Activated CD4-positive, alpha-beta T cell treated with anti-CD3 and anti-CD28 coated beads, Interleukin-2, amount 10 ng/mL, durations not matched to agents 7 days and 5 days (primary cell): ENCODE measurements at regions not wholly inside any gene's neighbourhood (a gene's known extent, or its start where the extent isn't known, plus 50 kb on each side); places are given as distances from the start of the nearest gene placed in this dataset.

ENCODE experiments used
- CTCF ChIA-PET: fragments of 350-600 bp; sonication (Branson Sonifier 250); formaldehyde crosslinking; loops from one replicate; lab custom pipeline; 2021; ENCODE audit warnings: antibody characterized with exemption; lab: Charles Lee
- POLR2A ChIA-PET: fragments of 350-600 bp; sonication (Branson Sonifier 250); formaldehyde crosslinking; loops from one replicate; lab custom pipeline; 2021; ENCODE audit warnings: antibody characterized with exemption; lab: Charles Lee
- DNase-seq: peaks from one replicate; pipeline ENCODE4 v3.0.0-alpha.2; 2020
- H3K27ac Mint-ChIP-seq: one replicate; pipeline ENCODE4 v1.8.0; 2021; ENCODE audit warnings: mild to moderate bottlenecking, moderate library complexity, mixed read lengths
- H3K27me3 Mint-ChIP-seq: one replicate; pipeline ENCODE4 v1.8.0; 2021; ENCODE audit warnings: mixed read lengths
- H3K36me3 Mint-ChIP-seq: one replicate; pipeline ENCODE4 v1.8.0; 2021; ENCODE audit warnings: low read depth, mixed read lengths
- H3K4me1 Mint-ChIP-seq: one replicate; pipeline ENCODE4 v1.8.0; 2021; ENCODE audit warnings: mixed read lengths
- H3K4me3 Mint-ChIP-seq: one replicate; pipeline ENCODE4 v1.8.0; 2021; ENCODE audit warnings: mild to moderate bottlenecking, moderate library complexity, mixed read lengths
- H3K9me3 Mint-ChIP-seq: one replicate; pipeline ENCODE4 v1.8.0; 2021; ENCODE audit warnings: mixed read lengths

DNA sequence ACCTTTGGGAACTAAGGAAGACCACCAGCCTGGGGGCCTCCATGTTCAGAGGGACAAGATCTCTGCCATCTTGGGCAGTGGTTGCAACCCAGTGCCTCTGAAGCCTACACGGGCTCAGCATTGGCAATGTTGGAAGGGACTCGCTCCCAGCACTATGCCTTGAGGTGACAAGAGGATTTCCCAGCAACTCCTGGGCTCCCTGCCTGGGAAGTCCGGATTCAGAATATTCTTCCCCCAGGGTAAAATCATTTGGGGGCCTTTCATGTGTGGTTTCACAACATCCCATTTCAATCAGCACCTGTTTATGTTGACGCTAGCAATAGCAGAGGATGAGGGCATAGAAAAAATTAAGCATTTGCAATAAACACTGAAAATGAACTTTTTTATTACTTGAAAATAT is 509.8 kb upstream of the MGMT start:
- CTCF ChIA-PET = no interaction called here

DNA sequence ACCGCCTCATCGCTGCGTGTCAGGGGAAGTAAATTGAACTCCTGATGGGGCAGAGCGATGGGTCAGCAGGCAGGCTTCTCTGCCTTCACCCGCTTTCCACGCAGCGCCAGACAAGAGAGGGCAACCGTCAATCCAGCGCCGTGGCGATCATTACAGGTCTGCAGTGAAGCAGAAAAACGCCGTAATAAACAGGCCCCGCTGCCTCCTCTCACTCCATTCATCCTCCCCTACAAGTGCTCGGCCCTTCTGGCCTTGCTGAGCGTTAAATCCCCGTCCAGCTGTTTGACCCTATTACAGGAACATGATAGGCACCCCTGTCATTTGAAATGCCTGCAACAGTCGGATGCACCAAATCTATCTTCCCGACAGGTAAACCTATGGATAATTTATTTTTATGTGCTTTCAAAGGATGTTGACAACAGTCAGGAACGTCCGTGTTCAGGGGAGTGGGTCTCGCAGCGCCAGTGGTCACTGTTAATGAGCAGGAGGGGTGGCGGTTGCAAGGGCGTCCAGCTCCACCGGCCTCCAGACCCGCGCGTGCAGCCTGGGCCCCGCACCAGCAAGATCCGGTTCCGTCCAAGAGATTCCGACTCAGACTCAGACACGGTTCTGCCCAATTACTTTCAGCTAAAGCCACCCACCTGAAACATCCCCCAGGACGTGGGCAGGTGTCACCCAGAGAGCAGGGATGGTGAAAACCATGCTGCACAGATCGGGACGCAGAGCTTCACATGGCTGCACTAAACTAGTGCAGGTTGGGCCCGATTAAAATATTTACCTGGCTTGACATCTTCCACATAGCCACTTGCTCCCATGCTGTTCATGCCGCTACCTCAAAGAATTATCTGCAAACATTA is 508.0 kb upstream of the MGMT start:
- no peak overlapping the region for H3K27ac Mint-ChIP-seq
- no peaks in the 10 kb centered on the region for H3K36me3 Mint-ChIP-seq
- ChIA-PET CTCF (no interaction called here), POLR2A (no interaction called here)
- H3K9me3 Mint-ChIP-seq = no peaks in the 10 kb centered on the region
- H3K4me3 Mint-ChIP-seq = no peak overlapping the region
- no peak for DNase-seq
- H3K4me1 Mint-ChIP-seq = no peaks in the 10 kb centered on the region
- H3K27me3 Mint-ChIP-seq = no peaks in the 10 kb centered on the region

More for the DNA sequence above, 509.8 kb upstream of the MGMT start:
- no peak for DNase-seq
- Mint-ChIP-seq H3K27ac (no peak overlapping the region), H3K36me3 (no peaks in the 10 kb centered on the region), H3K27me3 (no peaks in the 10 kb centered on the region), H3K4me3 (no peak overlapping the region), H3K4me1 (no peaks in the 10 kb centered on the region), H3K9me3 (no peaks in the 10 kb centered on the region)
- POLR2A ChIA-PET = no interaction called here

DNA sequence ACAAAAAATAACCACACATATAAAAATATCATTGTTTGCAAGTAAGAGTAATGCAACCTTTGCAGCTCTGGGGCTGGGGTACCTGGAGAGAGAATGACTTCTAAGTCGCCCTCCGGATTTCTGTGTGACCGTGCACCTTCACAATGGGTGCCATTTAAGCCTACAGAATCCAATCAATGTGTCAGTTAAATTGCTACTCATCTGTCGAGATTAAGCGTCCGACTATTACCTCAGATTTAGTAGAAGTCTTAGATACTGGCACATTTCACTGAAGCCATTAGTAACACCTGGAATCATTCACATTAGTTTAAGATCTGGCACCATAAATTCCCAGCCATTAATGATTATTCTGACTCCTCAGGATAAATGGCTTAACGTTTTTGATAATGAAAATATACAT is 507.3 kb upstream of the MGMT start:
- H3K4me1 Mint-ChIP-seq = no peaks in the 10 kb centered on the region
- CTCF ChIA-PET = no interaction called here
- no peaks in the 10 kb centered on the region for H3K36me3 Mint-ChIP-seq
- H3K4me3 Mint-ChIP-seq = no peak overlapping the region
- H3K9me3 Mint-ChIP-seq = no peaks in the 10 kb centered on the region
- H3K27ac Mint-ChIP-seq = no peak overlapping the region
- POLR2A ChIA-PET = no interaction called here
- no peaks in the 10 kb centered on the region for H3K27me3 Mint-ChIP-seq
- no peak for DNase-seq

DNA sequence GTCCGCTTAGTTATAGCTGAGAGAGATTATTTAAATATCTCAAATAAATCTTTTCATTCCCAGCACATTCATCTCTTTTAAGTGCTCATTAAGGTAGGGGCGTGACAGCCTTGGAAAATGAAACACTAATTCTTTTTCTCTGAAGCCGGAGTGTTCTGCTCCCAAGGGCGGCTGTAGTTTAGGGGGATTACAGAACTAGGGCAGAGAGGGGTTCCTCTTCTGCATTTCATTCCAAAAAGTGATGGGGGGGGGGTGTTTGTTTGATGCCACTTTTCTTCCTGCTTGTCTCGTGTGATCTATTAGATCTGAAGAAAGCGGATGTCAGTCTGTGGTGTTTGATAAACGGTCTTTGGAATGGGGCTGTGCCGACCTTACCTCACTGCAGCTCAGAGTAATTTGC is 506.5 kb upstream of the MGMT start:
- CTCF ChIA-PET = interaction anchor here (0.6 kb wide), 1 partner anchor 438 kb away, joined by 3 read pairs; no protein-coding TSS in a partner anchor

DNA sequence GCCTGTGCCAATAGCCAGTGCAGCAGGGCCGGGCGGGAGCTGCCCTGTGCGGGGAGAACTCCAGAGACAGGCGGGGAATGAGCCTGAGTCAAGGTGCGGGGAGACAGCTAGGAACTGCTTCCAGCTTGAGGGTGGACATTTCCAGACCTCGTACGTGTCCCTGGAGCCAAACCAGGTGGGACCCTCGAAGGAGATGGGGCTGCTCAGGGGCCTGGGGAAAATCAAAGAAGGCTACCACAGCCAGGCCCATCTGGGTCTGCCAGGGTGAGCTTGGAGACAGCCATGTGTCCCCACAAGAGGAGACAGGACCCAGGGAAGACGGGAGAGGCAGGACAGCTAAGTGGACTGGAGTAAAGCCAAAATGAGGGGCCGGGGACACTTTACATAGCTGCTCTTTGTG is 504.9 kb upstream of the MGMT start:
- Mint-ChIP-seq H3K4me1 (no peaks in the 10 kb centered on the region), H3K36me3 (no peaks in the 10 kb centered on the region), H3K27me3 (no peaks in the 10 kb centered on the region), H3K9me3 (no peaks in the 10 kb centered on the region), H3K4me3 (no peak overlapping the region), H3K27ac (no peak overlapping the region)
- POLR2A ChIA-PET = no interaction called here
- CTCF ChIA-PET = interaction anchor here (0.6 kb wide), 1 partner anchor 252 kb away, joined by 3 read pairs; no protein-coding TSS in a partner anchor
- no peak for DNase-seq

More for the DNA sequence above, 506.5 kb upstream of the MGMT start:
- Mint-ChIP-seq H3K4me1 (no peaks in the 10 kb centered on the region), H3K27ac (no peak overlapping the region), H3K27me3 (no peaks in the 10 kb centered on the region), H3K36me3 (no peaks in the 10 kb centered on the region), H3K9me3 (no peaks in the 10 kb centered on the region), H3K4me3 (no peak overlapping the region)
- no peak for DNase-seq
- POLR2A ChIA-PET = no interaction called here

DNA sequence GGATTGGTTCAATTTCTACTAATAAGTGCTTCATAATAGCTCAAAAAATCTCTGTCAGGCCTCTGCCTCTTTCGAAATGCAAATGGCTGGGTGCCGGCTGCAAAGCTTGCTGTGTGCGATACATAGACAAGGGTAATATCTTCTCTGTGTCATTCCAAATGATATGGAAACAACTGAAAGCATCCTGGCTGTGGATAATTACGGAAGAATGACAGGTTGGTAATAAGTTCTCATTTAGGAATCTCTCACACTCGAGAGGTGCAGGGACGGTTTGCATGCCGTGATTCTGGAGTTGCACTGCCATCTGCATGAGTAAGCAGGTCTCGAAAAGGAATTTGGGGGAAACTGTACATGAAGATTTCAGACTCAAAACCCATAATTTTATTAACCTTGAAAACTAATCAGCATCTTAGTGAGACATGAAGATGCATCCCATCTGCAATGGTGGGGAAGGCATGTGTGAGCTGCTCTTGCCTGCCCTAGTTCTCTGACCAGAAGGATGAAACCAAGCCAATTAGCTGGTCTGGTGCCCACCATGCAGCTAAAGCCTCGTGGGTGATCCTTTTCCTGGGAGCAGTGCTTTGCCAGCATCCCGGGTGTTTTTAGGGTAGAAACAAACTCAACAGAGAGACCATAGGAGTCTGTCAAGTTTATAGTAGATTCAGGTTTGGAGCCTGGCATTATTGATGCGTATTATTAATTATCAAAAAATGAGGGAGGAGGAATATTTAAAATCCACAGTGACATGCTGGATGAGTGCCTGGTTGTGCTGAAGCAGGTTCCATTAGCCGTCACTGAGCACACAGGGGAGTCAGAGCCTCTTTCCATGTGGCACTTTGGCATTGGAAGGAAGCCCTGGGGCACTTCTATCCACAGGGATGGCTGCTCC is 503.6 kb upstream of the MGMT start:
- H3K4me1 Mint-ChIP-seq = no peaks in the 10 kb centered on the region
- H3K36me3 Mint-ChIP-seq = no peaks in the 10 kb centered on the region
- no peak overlapping the region for H3K4me3 Mint-ChIP-seq
- DNase-seq = no peak
- no peaks in the 10 kb centered on the region for H3K9me3 Mint-ChIP-seq
- H3K27ac Mint-ChIP-seq = no peak overlapping the region
- ChIA-PET POLR2A (no interaction called here), CTCF (no interaction called here)
- no peaks in the 10 kb centered on the region for H3K27me3 Mint-ChIP-seq

DNA sequence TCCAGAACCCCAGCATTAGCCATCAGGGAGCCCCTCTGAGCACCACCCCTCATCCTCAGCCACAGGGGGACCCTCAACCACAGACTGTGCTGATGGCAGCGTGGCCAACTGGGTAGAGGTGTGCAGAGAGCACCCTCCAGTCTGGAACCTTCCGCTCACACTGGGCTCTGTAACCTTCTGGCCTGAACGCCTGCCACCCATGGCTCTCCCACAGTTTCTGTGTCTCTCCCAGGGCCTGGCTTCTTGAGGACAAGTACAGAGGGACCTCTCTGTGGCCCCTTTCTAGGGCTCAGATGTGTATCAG is 503.0 kb upstream of the MGMT start:
- H3K36me3 Mint-ChIP-seq = no peaks in the 10 kb centered on the region
- POLR2A ChIA-PET = no interaction called here
- no peak for DNase-seq
- CTCF ChIA-PET = no interaction called here
- H3K4me3 Mint-ChIP-seq = no peak overlapping the region
- no peaks in the 10 kb centered on the region for H3K27me3 Mint-ChIP-seq
- no peaks in the 10 kb centered on the region for H3K9me3 Mint-ChIP-seq
- no peak overlapping the region for H3K27ac Mint-ChIP-seq
- no peaks in the 10 kb centered on the region for H3K4me1 Mint-ChIP-seq

DNA sequence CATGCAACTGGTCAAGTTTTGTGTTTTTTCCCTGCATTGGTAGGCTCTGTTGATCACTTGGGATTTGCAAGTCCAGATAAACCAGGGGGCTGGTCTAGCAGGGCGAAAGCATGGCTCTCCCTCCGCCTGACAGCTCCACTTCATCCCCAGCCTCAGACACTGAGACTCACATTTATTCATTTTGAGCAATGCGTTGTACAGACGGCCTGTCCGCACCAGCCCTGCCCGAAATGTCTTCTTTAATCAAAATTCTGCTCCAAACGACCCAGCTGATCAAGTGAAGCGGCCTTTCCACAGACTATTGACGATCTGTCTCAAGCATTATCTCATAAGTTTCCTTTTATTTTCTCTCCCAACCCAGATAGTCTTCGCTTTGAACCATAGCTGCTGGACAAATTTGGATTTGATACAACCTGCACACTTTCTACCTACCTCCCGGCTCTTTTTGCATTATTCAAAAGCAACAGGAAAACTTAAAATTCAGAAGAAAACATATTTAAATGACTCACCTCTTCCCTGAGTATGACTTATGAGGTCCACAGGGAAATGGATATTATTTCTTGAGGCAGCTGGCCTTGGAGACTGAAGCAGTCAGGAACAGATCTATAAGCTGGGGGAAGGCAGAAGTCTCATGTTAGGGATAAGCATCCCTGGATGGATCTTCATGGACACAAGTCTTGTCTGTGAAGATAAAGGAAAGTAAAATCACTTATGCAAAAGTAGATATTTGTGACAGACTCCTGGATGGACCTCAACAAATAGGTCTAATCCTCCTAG is 498.9 kb upstream of the MGMT start:
- peaks cover 4% of the 10 kb centered on the region for H3K27me3 Mint-ChIP-seq
- CTCF ChIA-PET = no interaction called here
- no peaks in the 10 kb centered on the region for H3K9me3 Mint-ChIP-seq

DNA sequence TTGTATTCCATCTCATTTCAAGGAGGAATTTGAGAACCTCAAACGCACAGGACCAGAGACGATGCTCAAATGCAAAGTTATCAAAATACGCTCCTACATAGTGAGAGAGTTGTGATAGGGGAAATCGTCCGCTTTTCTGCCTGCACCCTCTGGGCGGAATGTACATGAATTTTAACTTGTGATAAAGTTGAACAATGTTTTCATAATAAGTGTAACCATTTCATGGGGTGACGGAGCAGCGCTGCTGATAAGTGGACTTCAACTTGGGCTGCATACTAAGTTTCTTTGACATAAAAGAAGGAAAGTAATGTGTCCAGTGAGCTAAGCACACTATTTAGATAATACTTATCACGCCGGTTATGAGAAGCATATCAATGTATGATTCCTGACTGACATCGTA is 497.5 kb upstream of the MGMT start:
- Mint-ChIP-seq H3K4me1 (no peaks in the 10 kb centered on the region), H3K4me3 (no peak overlapping the region), H3K27ac (no peak overlapping the region), H3K27me3 (peaks cover 5% of the 10 kb centered on the region), H3K9me3 (no peaks in the 10 kb centered on the region), H3K36me3 (no peaks in the 10 kb centered on the region)
- POLR2A ChIA-PET = no interaction called here
- DNase-seq = no peak
- CTCF ChIA-PET = no interaction called here

More for the DNA sequence above, 498.9 kb upstream of the MGMT start:
- no peak for DNase-seq
- no peak overlapping the region for H3K27ac Mint-ChIP-seq
- H3K4me3 Mint-ChIP-seq = no peak overlapping the region
- H3K36me3 Mint-ChIP-seq = no peaks in the 10 kb centered on the region
- POLR2A ChIA-PET = no interaction called here
- H3K4me1 Mint-ChIP-seq = no peaks in the 10 kb centered on the region

DNA sequence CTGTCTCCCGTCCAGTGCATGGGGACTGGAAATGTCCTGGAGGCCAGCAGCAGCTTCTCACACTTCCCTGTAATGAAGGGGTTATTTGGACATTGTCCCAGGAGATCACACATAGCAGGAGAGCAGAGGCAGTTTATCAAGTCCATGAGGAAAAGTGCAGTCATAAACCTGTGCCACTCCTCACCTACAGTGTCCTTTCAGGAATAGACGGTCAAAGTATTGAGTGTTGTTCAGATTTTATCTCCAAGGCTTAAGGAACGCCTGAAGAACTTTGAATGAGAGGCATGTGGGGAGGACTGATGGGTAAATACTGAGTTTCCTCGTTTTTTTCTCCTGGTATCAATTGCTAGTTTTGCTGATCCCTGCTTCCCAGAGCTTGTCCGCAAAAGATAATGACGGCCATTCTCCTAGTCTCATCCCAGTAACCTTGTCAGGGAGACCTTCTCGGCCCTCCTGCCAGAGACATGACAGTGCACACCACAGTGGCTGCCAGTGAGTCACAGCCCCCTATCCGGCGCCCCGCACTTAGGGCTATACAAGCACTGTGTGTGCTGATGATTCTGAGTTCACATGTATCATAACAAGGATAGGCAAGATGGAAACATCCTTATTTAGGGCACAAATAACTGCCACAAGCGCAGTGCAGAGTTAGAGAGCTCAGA is 495.5 kb upstream of the MGMT start:
- no peaks in the 10 kb centered on the region for H3K4me1 Mint-ChIP-seq
- H3K9me3 Mint-ChIP-seq = no peaks in the 10 kb centered on the region
- H3K27ac Mint-ChIP-seq = no peak overlapping the region
- H3K27me3 Mint-ChIP-seq = peaks cover 5% of the 10 kb centered on the region
- H3K4me3 Mint-ChIP-seq = no peak overlapping the region
- DNase-seq = no peak
- ChIA-PET CTCF (no interaction called here), POLR2A (no interaction called here)
- no peaks in the 10 kb centered on the region for H3K36me3 Mint-ChIP-seq

DNA sequence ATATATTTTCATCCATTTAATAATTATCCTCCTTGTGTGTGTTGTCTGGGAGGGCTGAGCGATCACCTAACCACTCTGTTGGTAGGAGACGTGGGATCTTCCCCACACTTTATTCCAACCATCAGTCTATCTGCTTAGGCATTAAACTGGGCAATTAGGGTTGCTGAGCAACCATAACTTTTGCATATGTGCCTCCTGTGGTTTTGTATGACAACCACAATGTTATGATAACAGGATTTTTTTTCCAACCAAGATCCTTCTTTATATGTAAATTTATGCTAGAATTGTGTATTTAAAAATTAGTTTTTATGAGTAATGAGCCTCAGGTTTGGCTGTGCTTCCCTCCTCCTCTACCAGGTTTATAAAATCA is 495.0 kb upstream of the MGMT start:
- Mint-ChIP-seq H3K4me1 (no peaks in the 10 kb centered on the region), H3K27ac (no peak overlapping the region), H3K36me3 (no peaks in the 10 kb centered on the region), H3K4me3 (no peak overlapping the region), H3K9me3 (no peaks in the 10 kb centered on the region), H3K27me3 (peaks cover 5% of the 10 kb centered on the region)
- no peak for DNase-seq
- ChIA-PET CTCF (no interaction called here), POLR2A (no interaction called here)

DNA sequence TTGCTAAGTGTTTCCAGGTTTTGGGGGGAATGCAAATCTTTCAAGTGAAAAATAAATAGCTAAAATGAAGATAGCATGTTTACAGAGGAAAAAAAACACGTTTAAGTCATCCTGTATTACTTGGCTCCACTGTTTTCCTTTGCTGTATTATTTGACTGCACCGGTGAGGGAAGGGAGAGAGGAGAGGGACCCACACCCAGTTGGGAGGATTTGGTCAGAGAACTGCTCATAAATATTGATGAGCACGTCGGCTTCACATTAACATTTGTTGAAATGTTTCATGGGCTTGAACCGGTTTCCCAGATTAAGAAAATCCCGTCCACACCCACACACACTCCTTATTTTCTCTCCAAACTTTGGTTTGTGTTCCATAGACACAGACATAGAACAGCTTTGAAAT is 493.8 kb upstream of the MGMT start:
- Mint-ChIP-seq H3K27ac (no peak overlapping the region), H3K9me3 (no peaks in the 10 kb centered on the region), H3K4me1 (no peaks in the 10 kb centered on the region), H3K27me3 (peaks cover 5% of the 10 kb centered on the region), H3K4me3 (no peak overlapping the region), H3K36me3 (no peaks in the 10 kb centered on the region)
- POLR2A ChIA-PET = no interaction called here
- no peak for DNase-seq
- CTCF ChIA-PET = no interaction called here
